DMS53 treated with DMSO at 0.1 percent for 48 hours (cell line): ENCODE measurements at regions not wholly inside any gene's neighbourhood (a gene's known extent, or its start where the extent isn't known, plus 50 kb on each side); places are given as distances from the start of the nearest gene placed in this dataset.
A peak's percentile ranks its signal among the peaks of the same experiment; 100 is the strongest.
"Not testable (repeated sequence)": the region's sequence is repeated elsewhere in the genome, so short reads cannot be mapped to it uniquely, and the experiment has no call there.

ENCODE experiments used
- DNase-seq: peaks from one replicate; lab custom pipeline; 2025; ENCODE audit not compliant: unreplicated experiment; lab: John Stamatoyannopoulos, UW

- DNase-seq = no peak
Observed at GRCh38 chr1:181949500-181949899, 112.0 kb downstream of the ZNF648 start.

- no peak for DNase-seq
Observed at GRCh38 chr1:181948372-181948771, 113.1 kb downstream of the ZNF648 start.

GRCh38 chr1:181947441-181947840 is 114.1 kb downstream of the ZNF648 start:
- DNase-seq = no peak

- DNase-seq = peak; percentile 92
Observed at GRCh38 chr1:181936768-181937581, 124.5 kb downstream of the ZNF648 start.

- DNase-seq = no peak
Observed at GRCh38 chr1:181936269-181936668, 125.2 kb downstream of the ZNF648 start.

- no peak for DNase-seq
Observed at GRCh38 chr1:181931873-181932272, 129.6 kb downstream of the ZNF648 start.

- DNase-seq = no peak
Observed at GRCh38 chr1:181930187-181930586, 131.3 kb downstream of the ZNF648 start.

GRCh38 chr1:181926697-181927096 is 134.8 kb downstream of the ZNF648 start:
- DNase-seq = no peak

- not testable (repeated sequence) for DNase-seq
Observed at GRCh38 chr1:181924034-181924433, 137.5 kb downstream of the ZNF648 start.

GRCh38 chr1:181919542-181919941 is 142.0 kb downstream of the ZNF648 start:
- DNase-seq = no peak

- DNase-seq = no peak
Observed at GRCh38 chr1:181918880-181919525, 142.5 kb downstream of the ZNF648 start.

- no peak for DNase-seq
Observed at GRCh38 chr1:181911715-181912114, 149.8 kb downstream of the ZNF648 start.

- no peak for DNase-seq
Observed at GRCh38 chr1:181910905-181911304, 150.6 kb downstream of the ZNF648 start.

GRCh38 chr1:181909010-181909409 is 152.5 kb downstream of the ZNF648 start:
- no peak for DNase-seq

- no peak for DNase-seq
Observed at GRCh38 chr1:181906631-181907030, 154.9 kb downstream of the ZNF648 start.

GRCh38 chr1:181905944-181906597 is 155.4 kb downstream of the ZNF648 start:
- DNase-seq = no peak

- no peak for DNase-seq
Observed at GRCh38 chr1:181898773-181899172, 162.7 kb downstream of the ZNF648 start.

GRCh38 chr1:181896824-181897223 is 164.7 kb downstream of the ZNF648 start:
- no peak for DNase-seq

- DNase-seq = no peak
Observed at GRCh38 chr1:181894439-181894859, 167.1 kb downstream of the ZNF648 start.

- DNase-seq = no peak
Observed at GRCh38 chr1:181893937-181894336, 167.6 kb downstream of the ZNF648 start.

GRCh38 chr1:181893150-181893549 is 168.4 kb downstream of the ZNF648 start:
- not testable (repeated sequence) for DNase-seq

- no peak for DNase-seq
Observed at GRCh38 chr1:181872562-181872961, 188.9 kb downstream of the ZNF648 start.
